GM21381 (cell line): ENCODE measurements at regions not wholly inside any gene's neighbourhood (a gene's known extent, or its start where the extent isn't known, plus 50 kb on each side); places are given as distances from the start of the nearest gene placed in this dataset.

Experiments
- ATAC-seq: cut with Tn5 transposase; IDR thresholded peaks from one replicate; pipeline ENCODE4 v1.9.1; 2021; ENCODE audit warnings: mild to moderate bottlenecking, moderate library complexity; ENCODE audit not compliant: unreplicated experiment

- no peak for ATAC-seq
Observed at GRCh38 chr13:106623799-106624460, 56.0 kb upstream of the ARGLU1 start.

GRCh38 chr13:106621833-106622232 lies 53.9 kb upstream of the ARGLU1 start:
- ATAC-seq: no peak

GRCh38 chr13:106619688-106620555 lies 52.0 kb upstream of the ARGLU1 start:
- peak; percentile 97 for ATAC-seq
